NCI-H524 (cell line): ENCODE measurements at regions not wholly inside any gene's neighbourhood (a gene's known extent, or its start where the extent isn't known, plus 50 kb on each side); places are given as distances from the start of the nearest gene placed in this dataset.
"Not testable (repeated sequence)": the region's sequence is repeated elsewhere in the genome, so short reads cannot be mapped to it uniquely, and the experiment has no call there.

ENCODE experiments used
- DNase-seq, 2 experiments: peaks; one replicate each; lab custom pipeline; 2025; lab: John Stamatoyannopoulos, UW

DNA sequence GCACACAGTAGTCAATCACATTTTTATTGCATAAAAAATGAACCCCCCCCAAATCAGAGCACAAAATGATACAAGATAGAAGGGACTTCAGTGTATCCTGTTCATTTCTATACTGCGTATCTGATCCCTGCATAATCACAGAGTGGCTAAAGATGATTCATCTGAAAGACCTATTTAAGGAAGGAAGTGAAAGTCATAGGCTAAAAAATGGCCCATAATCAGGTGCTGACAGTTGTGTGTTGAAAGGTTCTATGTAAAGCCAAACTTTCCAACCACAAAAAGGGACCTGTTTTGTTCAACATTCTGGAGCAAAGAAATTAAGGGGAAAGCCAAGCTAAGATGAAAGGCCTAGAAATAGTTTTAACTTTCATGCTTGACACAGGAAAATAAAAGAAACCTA is 147.8 kb upstream of the ATP2B1 start:
- no peak for DNase-seq

DNA sequence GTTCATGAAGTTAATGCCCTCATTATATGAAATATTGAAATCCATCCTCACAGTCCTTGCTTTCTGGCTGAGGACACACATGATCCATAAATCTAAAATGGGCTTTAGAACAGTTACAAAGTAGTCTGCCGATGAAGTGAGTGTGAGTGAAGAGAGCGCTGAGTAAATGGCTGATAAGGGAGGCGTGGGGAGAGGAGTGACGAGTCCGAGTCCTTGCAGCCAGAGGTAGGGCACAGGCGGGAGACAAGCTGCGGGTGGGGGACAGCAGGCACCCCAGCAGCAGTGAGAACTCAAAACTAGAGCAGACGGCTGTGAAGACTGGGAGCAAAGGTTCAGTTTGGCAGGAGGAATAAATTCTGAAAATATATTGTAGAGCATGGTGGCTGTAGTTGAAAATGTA is 140.1 kb upstream of the ATP2B1 start:
- DNase-seq, result no peak

DNA sequence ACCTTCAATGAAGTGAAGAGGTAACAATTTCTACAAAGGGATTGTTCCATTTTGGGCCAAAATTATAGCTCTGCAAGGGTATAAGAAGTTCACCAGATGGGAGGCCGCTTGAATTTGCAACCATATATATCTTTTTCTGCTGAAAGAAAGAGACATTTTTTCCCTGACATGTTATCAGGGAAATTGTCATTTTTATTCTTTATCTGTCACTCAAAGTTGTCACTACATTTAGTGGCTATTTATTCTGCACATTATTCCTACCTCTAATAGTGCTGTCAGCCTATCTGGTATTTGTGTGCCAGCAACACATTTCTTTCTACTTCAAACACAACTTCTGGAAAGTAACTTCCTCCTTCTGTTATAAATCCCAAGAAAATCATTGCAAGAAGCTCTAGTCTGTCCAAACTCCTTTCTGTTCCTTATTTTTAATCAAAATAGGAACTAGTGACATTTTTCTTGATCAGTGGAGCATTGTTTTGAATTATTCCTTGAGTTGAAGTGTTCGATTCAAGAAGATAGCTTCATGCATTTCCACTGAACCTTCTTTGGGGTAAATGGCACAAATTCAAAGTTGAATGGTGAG is 137.9 kb upstream of the ATP2B1 start:
- no peak for DNase-seq

DNA sequence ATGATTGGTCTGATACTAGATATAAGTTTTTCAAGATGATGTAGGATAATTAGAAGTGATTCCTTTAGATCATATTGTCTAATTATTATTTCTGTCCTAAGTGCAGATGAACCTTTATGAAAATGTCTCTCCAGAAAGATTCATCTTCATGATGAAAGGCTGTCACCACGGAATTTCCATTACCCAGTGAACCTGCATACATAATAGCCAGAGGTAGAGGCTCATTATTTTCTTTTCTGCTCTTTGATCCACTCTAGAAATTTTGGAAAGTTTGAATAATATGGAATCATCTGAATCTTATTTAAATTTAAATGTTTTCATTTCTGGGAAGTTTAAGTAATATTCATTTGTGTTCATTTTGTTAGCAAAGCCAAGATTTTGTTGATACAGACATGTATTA is 137.1 kb upstream of the ATP2B1 start:
- no peak for DNase-seq

DNA sequence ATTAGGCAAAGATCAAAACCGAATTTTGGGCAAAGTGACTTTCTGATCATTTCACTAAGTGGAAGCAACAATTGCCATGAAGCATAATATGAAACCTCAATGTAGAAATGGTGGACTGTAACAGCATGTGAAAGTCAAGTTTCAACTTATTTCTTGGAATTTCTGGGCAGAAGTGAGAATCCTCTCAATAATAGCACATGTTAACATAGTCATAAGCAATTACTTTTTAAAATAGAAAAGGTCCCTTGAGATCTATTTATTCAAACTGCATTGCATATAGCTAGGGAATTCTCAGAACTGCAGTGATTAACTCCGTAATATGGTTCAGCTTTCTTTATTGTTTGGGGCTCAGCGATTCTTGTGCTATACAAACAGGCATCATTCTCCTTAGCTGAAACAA is 136.7 kb upstream of the ATP2B1 start:
- DNase-seq, result no peak

DNA sequence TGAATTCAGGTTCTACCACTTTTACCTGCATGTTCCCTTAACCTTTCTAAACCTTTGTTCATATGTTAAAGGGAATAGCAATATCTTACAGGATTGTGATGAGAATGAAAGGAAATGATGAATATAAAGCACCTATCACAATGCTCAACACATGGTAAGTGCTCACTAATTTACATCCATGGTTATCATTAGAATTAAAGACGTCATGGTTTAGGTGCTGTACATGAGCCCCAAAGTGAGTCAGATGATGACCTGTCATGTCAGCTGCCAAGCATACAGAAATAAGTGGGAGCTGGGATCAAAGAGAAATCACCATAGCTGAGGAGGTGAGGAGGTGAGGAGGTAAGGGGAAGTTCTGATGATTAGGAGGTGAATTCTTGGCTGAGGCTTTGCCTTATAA is 135.9 kb upstream of the ATP2B1 start:
- DNase-seq, result no peak

DNA sequence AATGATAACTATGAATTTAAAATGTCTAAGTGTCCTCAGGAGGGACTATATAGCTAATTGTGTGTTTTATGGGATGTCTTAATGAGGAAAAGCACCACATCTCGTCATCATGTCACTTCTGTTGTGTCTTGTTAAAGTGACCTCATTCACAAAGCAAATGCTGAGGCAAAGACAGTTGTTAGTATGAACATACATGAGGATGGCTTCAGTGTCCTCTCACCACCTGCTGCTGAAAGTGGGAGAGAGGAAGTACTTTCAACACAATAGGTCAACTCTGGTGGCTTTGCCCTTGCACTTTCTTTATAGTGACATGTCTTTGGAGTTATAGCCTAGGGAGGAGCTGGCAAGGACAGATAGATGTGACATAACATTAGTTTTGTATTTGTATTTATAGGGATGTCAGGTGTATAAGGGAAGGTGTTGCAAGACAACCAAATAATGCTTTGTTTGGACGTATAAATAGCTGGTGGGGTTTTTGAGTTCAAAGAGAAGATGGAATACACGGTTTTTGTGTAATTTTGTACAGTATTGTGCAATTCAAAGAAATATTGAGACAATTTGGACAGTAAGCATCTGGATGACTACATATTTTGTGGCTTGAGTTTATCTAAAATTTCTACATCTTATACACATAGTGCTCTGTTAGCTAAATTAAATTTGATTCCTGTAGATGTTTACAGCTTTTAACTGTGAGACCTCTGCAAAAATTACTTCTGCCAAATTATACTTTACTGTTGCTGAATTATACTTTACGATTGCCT is 131.7 kb upstream of the ATP2B1 start:
- no peak for DNase-seq

DNA sequence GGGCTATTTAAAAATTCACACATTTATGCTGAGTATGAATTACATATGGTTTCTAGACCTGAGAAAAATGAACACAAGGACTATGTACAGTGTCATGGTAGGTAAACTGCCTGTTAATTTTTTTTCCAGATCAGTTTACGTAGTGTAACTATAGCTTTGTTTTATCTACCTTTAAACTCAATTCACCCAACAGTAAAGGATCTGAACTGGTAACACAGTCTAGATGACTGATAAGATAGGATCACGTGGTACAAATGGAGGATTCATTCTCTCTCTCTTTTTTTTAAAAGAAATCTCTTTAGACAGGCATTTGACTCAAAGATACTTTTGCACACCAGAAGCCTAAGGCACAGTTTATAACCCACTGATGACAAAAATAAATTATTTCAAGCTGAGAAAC is 130.8 kb upstream of the ATP2B1 start:
- DNase-seq, result no peak

DNA sequence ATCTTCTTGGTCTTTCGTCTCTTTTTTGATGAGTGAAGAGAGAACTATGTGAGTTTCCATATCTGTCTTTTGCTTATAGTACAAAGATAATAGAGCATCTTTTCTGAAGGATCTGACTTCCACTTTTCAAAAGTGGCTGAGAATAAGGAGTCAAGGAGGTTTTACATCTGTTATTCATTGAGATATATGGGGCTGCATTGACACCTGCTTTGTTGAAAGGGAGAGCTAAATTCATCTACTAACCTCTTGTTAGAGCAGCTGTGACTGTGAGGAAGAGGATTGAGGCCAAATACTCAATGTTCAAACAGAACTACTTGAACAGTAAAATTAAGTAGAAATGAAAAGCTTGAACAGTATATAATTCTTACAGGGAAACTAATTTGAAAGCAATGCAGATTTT is 130.2 kb upstream of the ATP2B1 start:
- DNase-seq, result peak in 1 of 2 experiments; percentile 25

DNA sequence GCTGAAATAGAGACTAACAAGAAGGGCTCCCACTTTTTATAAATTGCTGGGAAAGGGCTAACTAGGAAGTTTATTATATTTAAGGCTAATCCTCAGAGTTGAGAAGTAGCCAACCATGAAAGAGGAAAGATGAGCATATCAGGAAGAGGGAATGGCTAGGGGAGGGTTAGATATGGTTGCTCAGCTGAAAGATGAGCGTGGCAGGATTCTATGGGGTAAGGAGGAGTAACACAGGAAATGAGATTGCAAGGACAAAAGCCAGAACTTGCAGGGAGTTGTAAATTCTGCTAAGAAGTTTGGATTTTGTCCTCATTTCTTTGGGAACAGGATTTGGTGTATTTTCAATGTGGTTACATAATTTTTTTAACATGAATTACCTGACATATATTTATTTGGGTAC is 127.4 kb upstream of the ATP2B1 start:
- DNase-seq, result no peak

DNA sequence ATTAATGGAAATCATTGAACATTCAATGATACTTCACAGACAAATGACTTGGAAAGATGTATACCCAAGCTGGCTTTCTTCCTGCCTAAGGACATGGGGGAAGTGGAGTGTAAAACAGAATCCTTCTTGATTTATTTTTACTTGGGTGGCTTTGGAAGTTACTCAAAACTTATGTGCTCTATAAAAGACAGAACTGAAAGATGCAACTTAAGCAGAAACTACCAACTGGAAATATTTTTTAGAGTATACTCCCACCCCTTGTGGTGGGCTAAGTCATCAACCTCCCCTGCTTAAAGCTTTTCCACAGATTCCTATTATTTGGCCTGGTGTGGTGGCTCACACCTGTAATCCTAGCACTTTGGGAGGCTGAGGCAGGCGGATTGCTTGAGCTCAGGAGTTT is 126.0 kb upstream of the ATP2B1 start:
- no peak for DNase-seq

DNA sequence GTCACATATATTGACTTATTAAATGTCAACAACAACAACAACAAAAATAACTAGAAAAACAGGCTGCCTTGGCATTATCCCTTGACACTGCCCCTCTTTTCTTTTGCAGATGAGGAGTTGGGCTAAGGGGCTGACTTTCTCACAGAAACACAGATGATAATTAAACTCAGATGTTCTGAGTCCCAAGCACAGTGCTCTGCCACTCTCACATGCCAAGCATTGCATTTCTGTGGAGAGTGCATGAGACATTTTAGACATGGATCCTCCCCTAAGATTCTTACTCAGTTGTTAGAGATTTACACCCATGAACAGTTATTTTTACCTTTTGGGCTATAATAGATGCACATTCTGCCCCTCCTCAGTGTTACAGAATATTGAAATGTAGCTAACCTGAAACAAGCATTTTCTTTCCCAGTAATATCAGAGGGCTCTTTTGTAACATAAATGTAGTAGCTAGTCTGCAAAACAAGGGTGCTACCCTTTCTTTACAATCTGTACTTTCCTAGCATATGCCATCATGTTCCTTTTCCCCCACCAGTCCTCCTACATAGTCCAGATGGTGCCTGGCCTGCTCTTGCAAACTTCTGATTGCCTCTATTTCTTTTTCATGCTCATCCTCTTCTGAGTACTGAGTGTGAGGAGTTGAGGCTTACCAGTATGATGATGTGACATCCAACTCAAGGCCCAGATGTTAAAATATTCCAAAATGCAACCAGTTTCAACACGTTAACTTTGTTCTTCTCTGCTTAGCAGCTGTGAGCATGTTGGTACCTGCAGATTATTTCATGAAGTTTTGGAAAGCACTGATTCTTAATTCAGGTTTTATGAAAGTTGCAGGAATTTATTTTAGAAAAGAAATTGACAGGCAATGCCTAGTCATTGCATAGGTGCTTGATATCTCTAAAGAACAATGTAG is 125.0 kb upstream of the ATP2B1 start:
- no peak for DNase-seq

DNA sequence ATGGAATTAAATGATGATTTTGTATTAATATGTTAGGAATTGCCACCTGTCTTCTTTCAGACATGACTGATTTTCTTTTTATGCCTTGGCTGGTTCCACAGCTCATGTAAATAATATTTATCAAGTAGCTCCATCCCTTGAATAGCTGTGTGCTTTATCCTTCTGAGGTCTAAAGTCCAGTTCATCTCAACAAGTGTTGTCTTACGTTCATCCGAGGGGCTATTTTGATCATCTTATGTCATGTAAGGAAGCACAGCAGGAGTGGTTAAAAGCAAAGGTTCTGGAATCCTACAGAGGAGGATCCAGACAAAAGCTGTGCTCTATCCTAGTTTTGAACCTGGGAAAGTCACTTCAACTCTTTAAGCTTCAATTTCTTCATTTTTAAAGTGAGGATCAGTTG is 123.7 kb upstream of the ATP2B1 start:
- no peak for DNase-seq

DNA sequence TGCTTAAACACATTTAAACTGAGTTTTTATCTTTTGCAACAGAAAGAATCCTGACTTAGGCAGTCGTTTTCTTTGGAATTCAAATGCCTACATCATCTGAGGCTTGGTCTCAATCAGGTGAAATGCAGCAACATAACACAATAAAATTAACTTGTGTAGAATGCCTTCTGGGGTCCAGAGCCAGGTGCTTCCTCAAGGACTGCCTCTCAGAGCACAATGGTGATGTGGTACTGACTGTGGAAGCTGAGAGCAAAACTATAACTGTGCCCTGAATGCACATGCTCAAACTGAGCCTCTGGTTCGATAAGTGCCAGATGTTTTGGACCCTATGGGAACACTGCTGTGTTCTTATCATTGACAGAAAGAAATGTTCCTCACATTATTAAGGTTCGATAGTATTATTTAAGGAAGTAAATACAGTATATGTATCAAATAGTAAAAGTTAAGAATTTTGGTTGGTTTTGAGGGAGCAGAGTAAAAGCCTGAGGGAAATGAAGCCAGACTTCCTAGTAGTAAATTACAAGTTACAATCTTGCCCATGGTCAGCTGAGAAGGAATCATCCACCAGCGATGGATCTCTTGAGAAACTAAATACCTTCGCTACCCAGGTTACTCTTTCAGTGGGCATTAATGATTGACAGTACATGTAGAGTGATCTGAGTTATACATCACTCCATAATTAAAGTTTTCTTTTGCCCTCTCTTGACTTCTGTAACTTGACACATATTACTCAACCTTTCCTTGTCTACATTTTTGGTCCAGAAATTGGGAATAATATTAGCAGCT is 122.9 kb upstream of the ATP2B1 start:
- DNase-seq, result no peak

DNA sequence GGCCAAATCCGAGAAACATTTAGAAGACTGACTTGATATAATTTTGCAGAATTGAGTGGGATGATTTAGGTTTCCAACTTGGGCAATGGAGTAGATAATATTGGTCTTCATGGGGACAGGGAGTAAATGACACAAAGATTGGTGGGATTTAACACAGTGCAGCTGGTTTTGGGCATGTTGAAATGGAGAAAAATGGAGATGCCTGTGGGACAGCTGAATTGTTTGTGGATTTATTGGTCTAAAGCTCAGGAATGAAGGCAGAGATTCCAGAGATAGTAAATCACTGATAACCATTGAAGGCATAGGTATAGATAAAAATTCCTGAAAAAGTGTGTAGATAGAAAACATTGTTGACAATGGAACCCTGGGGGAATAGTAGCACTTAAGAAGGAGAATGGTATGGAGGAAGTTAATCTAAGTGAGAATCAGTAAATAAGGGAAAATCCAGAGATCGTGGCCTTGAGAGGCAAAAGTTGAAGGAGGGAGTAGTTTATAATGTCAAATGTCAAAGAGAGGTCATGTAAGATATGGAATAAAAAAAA is 120.9 kb upstream of the ATP2B1 start:
- DNase-seq, result no peak

DNA sequence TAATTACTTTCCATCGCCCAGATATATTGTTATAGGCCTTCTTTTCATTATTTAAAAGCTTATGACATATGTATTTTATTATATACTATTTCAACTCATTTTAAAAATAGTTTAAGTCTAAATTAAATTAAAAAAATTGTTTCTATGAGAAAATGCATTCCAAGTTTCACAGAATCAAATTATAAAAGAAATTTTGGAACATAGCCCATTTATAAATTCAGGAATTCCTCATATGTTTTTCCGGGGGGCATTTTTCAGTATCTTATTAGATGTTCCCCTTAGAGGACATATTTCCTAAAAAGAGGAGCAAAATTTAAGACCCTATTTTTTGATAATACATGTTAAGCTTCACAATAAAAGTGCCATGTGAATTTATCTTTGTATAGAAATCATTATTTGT is 119.9 kb upstream of the ATP2B1 start:
- no peak for DNase-seq

DNA sequence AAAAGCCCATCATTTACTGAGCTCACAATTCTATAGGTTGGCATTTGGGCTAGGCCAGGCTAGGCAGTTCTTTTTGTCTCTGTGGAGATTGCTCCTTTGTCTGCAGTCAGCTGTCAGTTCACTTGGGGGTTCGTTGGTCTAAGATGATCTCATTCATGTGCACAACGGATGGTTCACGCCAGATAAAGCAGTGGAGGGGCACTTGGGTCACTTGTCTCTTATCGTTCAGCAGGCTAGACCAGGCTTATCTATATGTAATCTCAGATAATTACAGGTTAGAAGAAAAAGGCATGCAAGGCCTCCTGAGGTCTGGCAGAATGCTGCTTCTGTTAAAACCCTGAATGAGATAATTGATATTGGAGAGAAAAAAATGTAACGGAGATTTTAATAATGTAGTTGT is 119.0 kb upstream of the ATP2B1 start:
- no peak for DNase-seq

DNA sequence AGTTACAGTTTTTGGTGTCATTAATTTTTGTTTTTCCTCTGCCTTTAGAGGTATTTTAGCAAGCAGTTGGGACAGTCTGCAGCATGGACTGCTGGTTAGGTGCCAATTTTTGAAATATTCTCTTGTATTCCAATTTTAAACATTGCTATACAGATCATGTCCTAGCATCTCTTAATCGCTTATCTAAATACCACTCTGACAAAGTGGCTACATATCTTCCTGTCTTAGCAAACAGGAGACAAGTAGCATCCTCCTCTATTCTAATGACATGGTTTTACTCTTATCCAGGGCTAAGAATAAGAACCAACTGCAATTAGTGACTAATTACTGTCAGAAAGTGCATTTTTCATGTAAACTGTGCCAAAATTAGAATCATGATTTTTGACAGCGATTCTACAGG is 117.8 kb upstream of the ATP2B1 start:
- no peak for DNase-seq

DNA sequence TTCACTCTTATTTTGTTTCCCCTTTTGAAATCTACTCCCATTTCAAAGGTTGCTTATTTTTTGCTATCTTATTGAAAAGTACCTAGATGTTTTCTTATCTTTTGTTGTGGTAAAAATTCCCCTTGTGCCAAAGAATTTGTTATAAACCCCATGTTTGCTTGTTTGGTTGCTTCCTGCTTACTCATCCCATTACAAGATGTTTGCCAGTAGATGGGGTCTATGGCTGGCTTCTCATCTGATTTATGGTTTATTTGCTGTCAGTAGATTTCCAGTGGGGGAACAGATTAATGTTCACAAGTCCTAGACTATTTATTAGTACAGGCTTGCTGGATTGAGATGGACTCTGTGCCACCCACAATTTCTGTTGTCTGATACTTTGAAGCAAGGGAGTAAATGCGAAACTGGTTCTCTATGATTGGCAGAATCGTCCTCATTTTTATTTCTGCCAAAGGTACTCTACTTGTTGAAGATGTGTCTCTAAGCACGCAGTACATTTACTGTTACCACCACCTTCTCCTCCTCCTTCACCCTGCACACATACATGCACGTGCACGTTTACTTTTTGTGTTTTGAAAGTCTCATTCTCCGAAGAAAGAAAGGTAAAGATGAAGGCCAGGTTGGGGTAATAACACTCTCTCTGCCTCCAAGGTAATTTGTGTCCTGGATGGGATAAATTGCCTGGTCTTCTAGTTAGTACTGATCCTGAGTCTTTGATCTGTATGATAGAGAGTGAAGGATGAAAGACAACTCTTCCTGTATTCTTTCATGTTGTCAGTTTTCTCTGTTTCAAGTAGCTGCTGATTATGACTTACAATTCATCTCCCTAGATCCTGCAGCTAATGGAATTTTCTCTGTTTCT is 117.2 kb upstream of the ATP2B1 start:
- DNase-seq, result no peak

DNA sequence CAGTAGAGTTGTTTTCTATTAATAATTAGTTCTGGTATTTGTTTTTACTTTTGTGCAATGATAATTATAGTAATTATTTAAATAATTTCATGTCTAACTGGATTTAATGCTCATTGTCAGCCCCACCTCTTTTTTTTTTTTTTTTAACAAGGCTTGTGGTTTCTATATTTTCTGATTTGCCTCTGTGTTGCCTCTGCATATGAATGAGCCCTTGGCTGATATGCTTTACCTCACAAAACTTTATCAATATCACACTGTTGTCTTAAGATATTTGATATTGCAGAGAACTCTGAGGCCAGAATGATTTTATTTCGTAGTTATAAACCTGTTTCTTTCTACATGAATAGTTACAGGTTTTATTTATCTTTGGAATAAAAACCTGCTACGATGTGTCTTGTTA is 116.2 kb upstream of the ATP2B1 start:
- no peak for DNase-seq

DNA sequence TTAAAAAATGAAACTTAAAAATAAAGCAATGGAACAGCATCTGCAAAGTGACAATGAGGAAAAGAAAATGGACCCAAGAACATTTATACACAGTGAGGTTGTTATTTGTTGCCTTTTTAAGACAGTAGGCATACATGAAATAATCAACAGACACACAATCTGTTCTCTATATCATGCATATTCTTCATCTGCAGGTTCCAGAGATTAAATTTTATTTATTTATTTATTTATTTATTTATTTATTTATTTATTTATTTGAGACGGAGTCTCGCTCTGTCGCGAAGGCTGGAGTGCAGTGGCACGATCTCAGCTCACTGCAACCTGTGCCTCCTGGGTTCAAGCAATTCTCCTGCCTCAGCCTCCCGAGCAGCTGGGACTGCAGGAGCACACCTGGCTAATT is 114.4 kb upstream of the ATP2B1 start:
- not testable (repeated sequence) for DNase-seq
